Activated CD8-positive, alpha-beta T cell treated with anti-CD3 and anti-CD28 coated beads for 36 hours (primary cell): ENCODE measurements at regions not wholly inside any gene's neighbourhood (a gene's known extent, or its start where the extent isn't known, plus 50 kb on each side); places are given as distances from the start of the nearest gene placed in this dataset.
A peak's percentile ranks its signal among the peaks of the same experiment; 100 is the strongest.
"Not testable (repeated sequence)": the region's sequence is repeated elsewhere in the genome, so short reads cannot be mapped to it uniquely, and the experiment has no call there.

Experiments used
- ATAC-seq: fragments of 200-7000 bp; cut with Tn5 transposase; one replicate; pipeline ENCODE4 v1.10.0; 2021; ENCODE audit warnings: mild to moderate bottlenecking, moderate library complexity
- CTCF ChIA-PET: fragments of 350-600 bp; sonication (Branson Sonifier 250); formaldehyde crosslinking; loops from one replicate; lab custom pipeline; 2021; ENCODE audit warnings: antibody characterized with exemption; lab: Charles Lee
- POLR2A ChIA-PET: fragments of 350-600 bp; sonication (Branson Sonifier 250); formaldehyde crosslinking; loops from one replicate; lab custom pipeline; 2021; ENCODE audit warnings: antibody characterized with exemption; lab: Charles Lee
- DNase-seq: peaks from one replicate; pipeline ENCODE4 v3.0.0-alpha.2; 2020
- H3K27ac Mint-ChIP-seq: one replicate; pipeline ENCODE4 v1.8.0; 2021; ENCODE audit warnings: mild to moderate bottlenecking, mixed read lengths
- H3K27me3 Mint-ChIP-seq: one replicate; pipeline ENCODE4 v1.8.0; 2021; ENCODE audit warnings: mixed read lengths
- H3K36me3 Mint-ChIP-seq: one replicate; pipeline ENCODE4 v1.8.0; 2021; ENCODE audit warnings: low read depth, mixed read lengths
- H3K4me1 Mint-ChIP-seq: one replicate; pipeline ENCODE4 v1.8.0; 2021; ENCODE audit warnings: low read depth, mixed read lengths
- H3K4me3 Mint-ChIP-seq: one replicate; pipeline ENCODE4 v1.8.0; 2021; ENCODE audit warnings: mild to moderate bottlenecking, moderate library complexity, mixed read lengths
- H3K9me3 Mint-ChIP-seq: one replicate; pipeline ENCODE4 v1.8.0; 2021; ENCODE audit warnings: mixed read lengths
- CTCF ChIP-seq: fragments of 200-600 bp; IDR thresholded peaks from one replicate; pipeline ENCODE4 v1.8.0; 2022; ENCODE audit warnings: antibody characterized with exemption, mild to moderate bottlenecking
- intact Hi-C: fragments of 100-400 bp; cut with micrococcal nuclease; formaldehyde crosslinking; loops from one replicate; pipeline ENCODE4 v1.10.0; 2022

DNA sequence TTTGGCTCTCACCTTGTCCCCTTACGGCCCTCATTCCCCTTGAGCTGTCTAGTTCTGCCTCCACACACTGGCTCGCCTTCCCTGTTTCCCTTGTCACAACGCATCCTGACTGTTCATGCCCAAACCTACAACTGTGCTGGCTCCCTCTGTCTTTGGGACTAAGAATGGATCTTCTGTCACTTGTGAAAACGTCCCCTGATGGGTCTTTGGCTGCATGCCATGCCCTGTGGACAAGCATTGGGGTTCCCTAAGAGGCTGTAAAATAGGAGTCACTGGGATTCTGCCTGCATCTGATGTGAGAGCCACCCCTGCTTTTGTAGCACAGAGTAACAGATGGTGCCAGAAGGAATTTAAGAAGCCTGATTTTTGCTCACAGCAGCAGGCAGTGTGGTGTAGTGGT lies 285.3 kb upstream of the CRY1 start:
- Mint-ChIP-seq H3K36me3 (no peaks in the 10 kb centered on the region), H3K27me3 (no peaks in the 10 kb centered on the region), H3K4me1 (peaks cover 29% of the 10 kb centered on the region), H3K9me3 (no peaks in the 10 kb centered on the region), H3K4me3 (no peak overlapping the region), H3K27ac (no peak overlapping the region)
- DNase-seq (no peak), ATAC-seq (no peak)
- ChIA-PET POLR2A (no interaction called here), CTCF (no interaction called here)
- intact Hi-C loops, result no loop called here
- no peak for TF ChIP-seq CTCF

DNA sequence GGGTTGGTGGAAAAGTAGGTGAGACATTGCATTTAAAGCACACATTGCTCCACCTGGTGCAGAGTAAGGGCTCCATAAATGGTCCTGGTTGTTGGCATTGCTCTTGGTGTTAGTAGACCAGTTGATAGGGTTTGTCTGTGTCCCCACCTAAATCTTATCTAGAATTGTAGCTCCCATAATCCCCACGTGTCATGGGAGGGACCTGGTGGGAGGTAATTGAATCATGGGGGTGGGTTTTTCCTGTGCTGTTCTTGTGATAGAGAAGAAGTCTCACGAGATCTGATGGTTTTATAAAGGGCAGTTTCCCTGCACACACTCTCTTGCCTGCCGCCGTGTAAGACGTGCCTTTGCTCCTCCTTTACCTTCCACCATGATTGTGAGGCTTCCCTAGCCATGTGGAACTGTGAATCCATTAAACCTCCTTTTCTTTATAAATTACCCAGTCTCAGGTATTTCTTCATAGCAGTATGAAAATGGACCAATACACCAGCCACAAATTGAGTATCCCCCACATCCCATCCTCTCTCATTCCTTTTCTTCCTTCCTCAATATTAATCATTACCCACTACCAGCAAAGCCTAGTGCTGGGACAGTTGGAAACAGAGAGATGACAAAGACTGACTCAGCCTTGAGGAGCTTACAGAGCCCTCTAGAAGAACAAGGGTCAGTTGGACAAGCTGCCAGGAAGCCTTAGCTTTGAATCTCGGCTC lies 285.9 kb upstream of the CRY1 start:
- intact Hi-C loops, H3K9me3 Mint-ChIP-seq, POLR2A ChIA-PET: not testable (repeated sequence)

DNA sequence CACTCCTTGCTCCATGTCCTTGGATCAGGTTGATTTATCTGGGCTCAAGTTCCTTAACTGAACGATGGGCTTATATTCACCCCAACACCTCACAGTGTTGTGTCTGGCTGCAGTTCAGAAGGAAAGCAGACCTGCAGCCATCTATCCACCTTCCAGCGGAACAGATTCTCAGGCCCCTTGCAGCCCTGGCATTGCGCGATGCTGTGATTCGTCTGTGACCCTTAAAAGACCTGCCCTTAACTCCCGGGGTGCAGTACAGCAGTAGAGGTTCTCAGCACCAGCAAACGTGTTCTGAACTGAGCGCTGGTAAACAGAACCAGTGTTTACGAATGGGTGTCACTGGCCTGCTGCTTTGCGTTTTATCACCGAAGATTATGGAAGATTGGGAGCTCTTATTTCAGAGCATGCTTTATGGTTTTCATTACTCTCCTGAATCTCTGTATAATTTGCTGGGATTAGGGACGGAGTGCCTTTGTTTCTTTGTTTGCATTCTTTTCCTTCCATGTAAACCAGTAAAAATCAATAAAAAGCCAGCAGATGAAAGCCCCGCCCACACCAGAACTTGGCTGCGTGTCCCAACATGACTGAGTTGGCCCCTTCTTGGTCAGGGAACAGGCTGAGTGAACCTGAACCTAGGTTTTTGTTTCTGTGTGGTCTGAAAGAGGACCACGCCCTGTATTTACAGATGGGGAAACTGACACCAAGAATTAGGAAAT lies 286.7 kb upstream of the CRY1 start:
- Mint-ChIP-seq H3K4me3 (no peak overlapping the region), H3K36me3 (no peaks in the 10 kb centered on the region), H3K27ac (no peak overlapping the region), H3K4me1 (peaks cover 16% of the 10 kb centered on the region), H3K9me3 (no peaks in the 10 kb centered on the region), H3K27me3 (no peaks in the 10 kb centered on the region)
- POLR2A ChIA-PET, result no interaction called here
- no peak for TF ChIP-seq CTCF
- ATAC-seq, result no peak
- CTCF ChIA-PET, result interaction anchor here (1.8 kb wide), 1 partner anchor 22 kb away, joined by 5 read pairs; no protein-coding TSS in a partner anchor
- intact Hi-C loops, result no loop called here
- no peak for DNase-seq

More for the DNA sequence above, 285.9 kb upstream of the CRY1 start:
- H3K4me3 Mint-ChIP-seq, H3K36me3 Mint-ChIP-seq, DNase-seq, CTCF ChIA-PET, H3K27ac Mint-ChIP-seq, ATAC-seq, H3K27me3 Mint-ChIP-seq: not testable (repeated sequence)
- peaks cover 22% of the 10 kb centered on the region for H3K4me1 Mint-ChIP-seq

DNA sequence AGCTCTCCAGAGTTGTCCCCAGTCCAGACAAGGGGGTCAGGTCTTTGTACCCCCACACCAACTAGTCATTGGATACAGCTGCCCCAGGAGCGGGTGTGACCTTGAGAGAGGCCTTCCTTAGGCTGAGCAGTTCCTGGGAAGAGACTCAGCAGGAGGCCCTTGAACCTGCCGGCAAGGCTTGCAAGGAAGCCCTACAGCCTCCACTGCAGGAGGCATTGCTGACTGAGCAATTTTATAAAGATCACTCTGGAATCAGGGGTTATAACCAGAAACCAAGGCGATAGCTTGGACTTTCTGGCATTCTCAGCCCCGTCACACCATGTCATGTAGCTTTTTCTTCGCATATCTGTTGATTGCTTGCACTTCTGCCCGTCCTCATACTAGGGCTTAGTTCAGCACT lies 291.3 kb upstream of the CRY1 start:
- H3K36me3 Mint-ChIP-seq, result peaks cover 9% of the 10 kb centered on the region
- ATAC-seq (no peak), DNase-seq (no peak)
- H3K9me3 Mint-ChIP-seq, result peaks cover 11% of the 10 kb centered on the region
- H3K27me3 Mint-ChIP-seq, result no peaks in the 10 kb centered on the region
- ChIA-PET POLR2A (interaction anchor here (1.0 to 2.6 kb wide), 2 partner anchors 12 to 53 kb away, joined by 3 to 6 read pairs; no protein-coding TSS in a partner anchor), CTCF (interaction anchor here (1.2 kb wide), 1 partner anchor 12 kb away, joined by 3 read pairs; no protein-coding TSS in a partner anchor)
- no peak overlapping the region for H3K4me3 Mint-ChIP-seq
- no peak overlapping the region for H3K27ac Mint-ChIP-seq
- intact Hi-C loops, result no loop called here
- H3K4me1 Mint-ChIP-seq, result peaks cover 41% of the 10 kb centered on the region
- TF ChIP-seq CTCF, result no peak

GRCh38 chr12:107385509-107385908 lies 292.2 kb upstream of the CRY1 start:
- TF ChIP-seq CTCF, result no peak
- Mint-ChIP-seq H3K36me3 (peaks cover 12% of the 10 kb centered on the region), H3K4me3 (no peak overlapping the region), H3K4me1 (peaks cover 44% of the 10 kb centered on the region), H3K27me3 (no peaks in the 10 kb centered on the region), H3K27ac (no peak overlapping the region), H3K9me3 (peaks cover 17% of the 10 kb centered on the region)
- POLR2A ChIA-PET, result interaction anchor here (1.2 kb wide), 1 partner anchor 8 kb away, joined by 3 read pairs; no protein-coding TSS in a partner anchor
- intact Hi-C loops, result no loop called here
- no peak for ATAC-seq
- peak; percentile 14 for DNase-seq
- CTCF ChIA-PET, result interaction anchor here (0.9 to 1.7 kb wide), 4 partner anchors 13 to 254 kb away, joined by 3 to 5 read pairs (median 3); no protein-coding TSS in a partner anchor
